ENCODE measurements at regions not wholly inside any gene's neighbourhood (a gene's known extent, or its start where the extent isn't known, plus 50 kb on each side); places are given as distances from the start of the nearest gene placed in this dataset.

GRCh38 chrX:8043546-8043945 is 116.3 kb upstream of the PNPLA4 start:
- Histone ChIP-seq H3K27ac (ENCODE audit: low read depth in 1 of 2, low read length in 2 of 2) (no peak overlapping the region), H3K4me1 (ENCODE audit: control insufficient read depth in 4 of 4, insufficient read depth in 4 of 4, low read length in 3 of 4) (no peaks in the 10 kb centered on the region), H3K9me3 (ENCODE audit: control insufficient read depth in 4 of 4, low read length in 3 of 4) (no peaks in the 10 kb centered on the region), H3K27me3 (ENCODE audit: control insufficient read depth in 4 of 4, insufficient read depth in 4 of 4, low read length in 3 of 4) (no peaks in the 10 kb centered on the region), H3K9ac (ENCODE audit: low read depth in 1 of 2, low read length in 2 of 2) (no peak overlapping the region), H3K4me3 (ENCODE audit: low read depth in 1 of 3, low read length in 3 of 3) (no peak overlapping the region), H3K36me3 (ENCODE audit: control insufficient read depth in 4 of 4, insufficient read depth in 3 of 4, low read depth in 1 of 4, low read length in 3 of 4) (no peaks in the 10 kb centered on the region)
- WGBS = 56% methylated on average over 2 of the region's 2 CpGs
- no peak for TF ChIP-seq SP1 (IDR thresholded peaks at IDR 0.05)
- TF ChIP-seq GABPA (IDR thresholded peaks at IDR 0.05 in 1 of 2, conservative IDR thresholded peaks at IDR 0.05 in 1 of 2) = no peak
- TF ChIP-seq EGR1 (IDR thresholded peaks at IDR 0.05; ENCODE audit: low read depth in 2 of 2) = no peak
- no peak for TF ChIP-seq CTCF (IDR thresholded peaks at IDR 0.05; ENCODE audit: low read depth, low read length, missing input control)
- TF ChIP-seq YY1 (IDR thresholded peaks at IDR 0.05) = no peak
- TF ChIP-seq ZBTB33 (IDR thresholded peaks at IDR 0.05) = no peak
- DNase-seq (ENCODE audit: low spot score) = no peak

GRCh38 chrX:8043121-8043520 is 115.9 kb upstream of the PNPLA4 start:
- WGBS = 95% methylated on average over 3 of the region's 3 CpGs
- Histone ChIP-seq H3K36me3 (ENCODE audit: control insufficient read depth in 4 of 4, insufficient read depth in 3 of 4, low read depth in 1 of 4, low read length in 3 of 4) (no peaks in the 10 kb centered on the region), H3K4me3 (ENCODE audit: low read depth in 1 of 3, low read length in 3 of 3) (no peak overlapping the region), H3K27ac (ENCODE audit: low read depth in 1 of 2, low read length in 2 of 2) (no peak overlapping the region), H3K4me1 (ENCODE audit: control insufficient read depth in 4 of 4, insufficient read depth in 4 of 4, low read length in 3 of 4) (no peaks in the 10 kb centered on the region), H3K9ac (ENCODE audit: low read depth in 1 of 2, low read length in 2 of 2) (no peak overlapping the region), H3K27me3 (ENCODE audit: control insufficient read depth in 4 of 4, insufficient read depth in 4 of 4, low read length in 3 of 4) (no peaks in the 10 kb centered on the region), H3K9me3 (ENCODE audit: control insufficient read depth in 4 of 4, low read length in 3 of 4) (no peaks in the 10 kb centered on the region)
- no peak for TF ChIP-seq ZBTB33 (IDR thresholded peaks at IDR 0.05)
- TF ChIP-seq JUND (IDR thresholded peaks at IDR 0.05) = no peak
- no peak for TF ChIP-seq HNF4G (IDR thresholded peaks at IDR 0.05)
- TF ChIP-seq ATF3 (IDR thresholded peaks at IDR 0.05) = no peak
- TF ChIP-seq NR2F2 (IDR thresholded peaks at IDR 0.05) = no peak
- no peak for TF ChIP-seq TAF1 (conservative IDR thresholded peaks at IDR 0.05)
- TF ChIP-seq MAX (IDR thresholded peaks at IDR 0.05) = no peak
- TF ChIP-seq RXRA (IDR thresholded peaks at IDR 0.05) = no peak
- TF ChIP-seq YY1 (IDR thresholded peaks at IDR 0.05) = no peak
- no peak for TF ChIP-seq EGR1 (IDR thresholded peaks at IDR 0.05; ENCODE audit: low read depth in 2 of 2)
- TF ChIP-seq RAD21 (IDR thresholded peaks at IDR 0.05) = no peak
- TF ChIP-seq REST (IDR thresholded peaks at IDR 0.05) = no peak
- no peak for TF ChIP-seq CTCF (IDR thresholded peaks at IDR 0.05; ENCODE audit: low read depth, low read length, missing input control)
- no peak for TF ChIP-seq GABPA (IDR thresholded peaks at IDR 0.05 in 1 of 2, conservative IDR thresholded peaks at IDR 0.05 in 1 of 2)
- no peak for TF ChIP-seq FOXA1 (IDR thresholded peaks at IDR 0.05)
- no peak for TF ChIP-seq HNF4A (conservative IDR thresholded peaks at IDR 0.05)
- no peak for TF ChIP-seq SP1 (IDR thresholded peaks at IDR 0.05)
- TF ChIP-seq FOXA2 (IDR thresholded peaks at IDR 0.05) = no peak
- no peak for DNase-seq (ENCODE audit: low spot score)

All from liver (tissue), 8 donors.